H1 (cell line): ENCODE measurements at regions not wholly inside any gene's neighbourhood (a gene's known extent, or its start where the extent isn't known, plus 50 kb on each side); places are given as distances from the start of the nearest gene placed in this dataset.

Source experiments
- CBX5 ChIP-seq: fragments of 300-800, 300-1000 bp; sonication (generic); IDR thresholded peaks from 2 replicates; pipeline ENCODE4 v1.7.1; 2016; ENCODE audit warnings: antibody characterized with exemption, low read length, low read depth
- TBP ChIP-seq: IDR thresholded peaks from 2 replicates; pipeline ENCODE4 v1.6.1; 2011; ENCODE audit warnings: low read depth, low read length, improper control_type of control experiment

- TF ChIP-seq TBP (no peak), CBX5 (no peak)
- TF ChIP-seq, all 59 proteins: peak for 0
Observed at GRCh38 chr1:106378261-106378660, 678.2 kb upstream of the PRMT6 start (continued).
